ENCODE measurements at regions not wholly inside any gene's neighbourhood (a gene's known extent, or its start where the extent isn't known, plus 50 kb on each side); places are given as distances from the start of the nearest gene placed in this dataset.

GRCh38 chr18:73966954-73967353 is 180.7 kb downstream of the FBXO15 start:
- DNase-seq (ENCODE audit: low read depth in 3 of 3, low spot score in 1 of 3): no peak

- no peak for DNase-seq (ENCODE audit: low read depth in 3 of 3, low spot score in 1 of 3)
These were observed 185.4 kb downstream of the FBXO15 start for GRCh38 chr18:73962256-73962655.

GRCh38 chr18:73961804-73962203 is 185.8 kb downstream of the FBXO15 start:
- no peak for DNase-seq (ENCODE audit: low read depth in 3 of 3, low spot score in 1 of 3)

GRCh38 chr18:73959352-73959751 is 188.3 kb downstream of the FBXO15 start:
- DNase-seq (ENCODE audit: low read depth in 3 of 3, low spot score in 1 of 3): no peak

GRCh38 chr18:73954268-73954667 is 193.4 kb downstream of the FBXO15 start:
- DNase-seq (ENCODE audit: low read depth in 3 of 3, low spot score in 1 of 3): no peak

- no peak for DNase-seq (ENCODE audit: low read depth in 3 of 3, low spot score in 1 of 3)
These were observed 195.2 kb downstream of the FBXO15 start for GRCh38 chr18:73952296-73952946.

GRCh38 chr18:73950116-73950700 is 197.4 kb downstream of the FBXO15 start:
- DNase-seq (ENCODE audit: low read depth in 3 of 3, low spot score in 1 of 3): no peak

GRCh38 chr18:73948497-73948896 is 199.1 kb downstream of the FBXO15 start:
- no peak for DNase-seq (ENCODE audit: low read depth in 3 of 3, low spot score in 1 of 3)

- no peak for DNase-seq (ENCODE audit: low read depth in 3 of 3, low spot score in 1 of 3)
These were observed 199.6 kb downstream of the FBXO15 start for GRCh38 chr18:73948084-73948483.

GRCh38 chr18:73947180-73947921 is 200.3 kb downstream of the FBXO15 start:
- DNase-seq (ENCODE audit: low read depth in 3 of 3, low spot score in 1 of 3): no peak

- DNase-seq (ENCODE audit: low read depth in 3 of 3, low spot score in 1 of 3): no peak
These were observed 202.4 kb downstream of the FBXO15 start for GRCh38 chr18:73945130-73945792.

GRCh38 chr18:73944715-73945114 is 202.9 kb downstream of the FBXO15 start:
- no peak for DNase-seq (ENCODE audit: low read depth in 3 of 3, low spot score in 1 of 3)

GRCh38 chr18:73943763-73944162 is 203.9 kb downstream of the FBXO15 start:
- DNase-seq (ENCODE audit: low read depth in 3 of 3, low spot score in 1 of 3): no peak

GRCh38 chr18:73942956-73943355 is 204.7 kb downstream of the FBXO15 start:
- DNase-seq (ENCODE audit: low read depth in 3 of 3, low spot score in 1 of 3): no peak

- no peak for DNase-seq (ENCODE audit: low read depth in 3 of 3, low spot score in 1 of 3)
These were observed 205.5 kb downstream of the FBXO15 start for GRCh38 chr18:73942081-73942625.

GRCh38 chr18:73940721-73941120 is 206.9 kb downstream of the FBXO15 start:
- DNase-seq (ENCODE audit: low read depth in 3 of 3, low spot score in 1 of 3): no peak

- no peak for DNase-seq (ENCODE audit: low read depth in 3 of 3, low spot score in 1 of 3)
These were observed 208.2 kb downstream of the FBXO15 start for GRCh38 chr18:73939391-73939790.

GRCh38 chr18:73933685-73934084 is 213.9 kb downstream of the FBXO15 start:
- DNase-seq (ENCODE audit: low read depth in 3 of 3, low spot score in 1 of 3): no peak

- DNase-seq (ENCODE audit: low read depth in 3 of 3, low spot score in 1 of 3): no peak
These were observed 214.7 kb downstream of the FBXO15 start for GRCh38 chr18:73932976-73933375.

- DNase-seq (ENCODE audit: low read depth in 3 of 3, low spot score in 1 of 3): no peak
These were observed 220.1 kb downstream of the FBXO15 start for GRCh38 chr18:73927496-73927895.

- no peak for DNase-seq (ENCODE audit: low read depth in 3 of 3, low spot score in 1 of 3)
These were observed 222.8 kb downstream of the FBXO15 start for GRCh38 chr18:73924836-73925235.

GRCh38 chr18:73924307-73924706 is 223.3 kb downstream of the FBXO15 start:
- no peak for DNase-seq (ENCODE audit: low read depth in 3 of 3, low spot score in 1 of 3)

All from stimulated activated CD4-positive, alpha-beta T cell treated with anti-CD3 and anti-CD28 coated beads, TNF-alpha, amount 100 ng/mL, for 1 hour (primary cell).